GM18526 (cell line): ENCODE measurements at regions not wholly inside any gene's neighbourhood (a gene's known extent, or its start where the extent isn't known, plus 50 kb on each side); places are given as distances from the start of the nearest gene placed in this dataset.

Experiments
- POLR2A ChIP-seq: IDR thresholded peaks from 3 replicates; pipeline ENCODE4 v1.6.1; 2011; ENCODE audit not compliant: insufficient read length; ENCODE audit errors: extremely low read depth

GRCh38 chr6:26739811-26740210 is 80.3 kb upstream of the ZNF322 start:
- no peak for TF ChIP-seq POLR2A

- no peak for TF ChIP-seq POLR2A
Observed at GRCh38 chr6:26743157-26743821, 83.7 kb upstream of the ZNF322 start.

- TF ChIP-seq POLR2A, result no peak
Observed at GRCh38 chr6:26743941-26744699, 84.6 kb upstream of the ZNF322 start.

DNA sequence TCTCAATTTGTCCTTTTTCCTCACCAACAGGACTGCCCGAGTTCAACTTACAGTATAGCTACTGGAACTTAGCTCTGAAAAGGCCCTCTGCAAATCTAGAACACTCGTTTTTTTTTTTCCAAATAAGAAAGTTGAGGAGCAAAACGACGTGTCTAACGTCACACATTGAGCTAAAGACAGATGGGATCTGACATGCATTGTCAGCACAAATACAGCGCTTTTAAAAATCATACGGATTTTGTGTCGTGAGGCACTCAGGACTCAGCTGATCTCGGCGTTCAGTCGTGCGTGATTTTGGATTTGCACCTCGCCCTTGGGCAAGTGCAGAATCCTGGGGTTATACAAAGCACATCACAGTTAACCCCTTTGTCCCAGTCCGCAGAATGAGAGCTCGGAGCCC is 94.7 kb upstream of the ZNF322 start:
- no peak for TF ChIP-seq POLR2A

DNA sequence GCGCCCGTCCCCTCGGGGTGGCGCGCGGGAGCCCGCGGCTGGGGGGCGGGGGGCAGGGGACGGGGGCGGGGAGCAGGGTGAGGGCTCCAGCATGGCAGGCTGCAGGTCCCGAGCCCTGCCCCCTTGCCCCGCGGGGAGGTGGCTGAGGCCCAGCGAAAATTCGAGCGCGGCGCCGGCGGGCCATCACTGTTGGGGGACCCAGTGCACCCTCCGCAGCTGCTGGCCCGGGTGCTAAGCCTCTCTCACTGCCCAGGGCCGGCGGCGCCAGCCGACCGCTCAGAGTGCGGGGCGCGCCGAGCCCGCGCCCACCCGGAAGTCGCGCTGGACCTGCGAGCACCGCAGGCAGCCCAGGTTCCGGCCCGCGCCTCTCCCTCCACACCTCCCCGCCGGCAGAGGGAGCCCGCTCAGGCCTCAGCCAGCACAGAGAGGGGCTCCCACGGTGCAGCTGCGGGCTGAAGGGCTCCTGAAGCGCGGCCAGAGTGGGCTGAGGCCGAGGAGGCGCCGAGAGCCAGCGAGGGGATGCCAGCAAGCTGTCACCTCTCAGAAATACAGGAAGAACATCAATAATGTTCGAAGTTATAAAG is 290.8 kb upstream of the PRSS16 start:
- TF ChIP-seq POLR2A, result peak; percentile 22

GRCh38 chr6:27002447-27002846 is 245.1 kb upstream of the PRSS16 start:
- TF ChIP-seq POLR2A, result no peak

DNA sequence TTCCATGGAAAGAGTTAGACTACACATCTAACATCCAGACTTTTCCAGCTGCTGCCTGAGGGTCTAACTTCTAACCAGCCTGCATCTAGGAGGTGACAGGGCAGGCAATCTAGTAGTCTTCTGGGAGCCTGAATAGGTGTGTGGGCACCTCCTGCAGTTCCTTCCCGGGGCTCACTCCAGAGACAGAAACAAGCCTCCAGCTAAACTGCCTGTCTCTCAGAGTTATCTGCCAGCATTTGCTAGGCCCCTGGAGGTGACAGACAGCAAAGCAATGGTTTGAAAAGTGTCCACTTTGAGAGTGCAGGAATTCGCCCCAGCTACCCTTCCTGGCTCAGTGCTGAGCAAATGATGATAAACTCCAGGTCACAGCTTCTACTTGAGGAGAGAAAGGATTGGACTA is 240.5 kb upstream of the PRSS16 start:
- TF ChIP-seq POLR2A, result no peak

GRCh38 chr6:27016689-27017088 is 230.8 kb upstream of the PRSS16 start:
- TF ChIP-seq POLR2A, result no peak

GRCh38 chr6:27019651-27020552 is 227.6 kb upstream of the PRSS16 start:
- peak; percentile 63 for TF ChIP-seq POLR2A

GRCh38 chr6:27020553-27020880 is 227.0 kb upstream of the PRSS16 start:
- no peak for TF ChIP-seq POLR2A

DNA sequence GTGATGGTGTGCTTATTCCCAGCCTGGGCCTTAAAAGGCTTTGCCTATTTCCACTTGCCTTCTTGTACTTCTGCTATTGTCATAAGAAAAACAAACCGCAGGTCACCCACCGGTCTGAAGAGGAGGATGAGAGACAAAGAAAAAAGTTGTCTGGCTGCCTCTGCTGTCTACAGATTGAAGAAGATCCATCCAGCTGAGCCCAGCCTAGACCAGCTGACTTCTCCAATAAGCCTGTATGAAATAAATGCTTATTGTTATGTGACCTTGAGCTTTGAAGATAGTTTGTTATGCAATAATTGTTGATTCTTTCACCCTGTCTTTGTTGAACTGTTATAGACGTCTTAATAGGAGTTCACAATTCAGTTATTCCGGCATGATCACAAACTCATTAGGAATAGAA is 223.8 kb upstream of the PRSS16 start:
- TF ChIP-seq POLR2A, result no peak

DNA sequence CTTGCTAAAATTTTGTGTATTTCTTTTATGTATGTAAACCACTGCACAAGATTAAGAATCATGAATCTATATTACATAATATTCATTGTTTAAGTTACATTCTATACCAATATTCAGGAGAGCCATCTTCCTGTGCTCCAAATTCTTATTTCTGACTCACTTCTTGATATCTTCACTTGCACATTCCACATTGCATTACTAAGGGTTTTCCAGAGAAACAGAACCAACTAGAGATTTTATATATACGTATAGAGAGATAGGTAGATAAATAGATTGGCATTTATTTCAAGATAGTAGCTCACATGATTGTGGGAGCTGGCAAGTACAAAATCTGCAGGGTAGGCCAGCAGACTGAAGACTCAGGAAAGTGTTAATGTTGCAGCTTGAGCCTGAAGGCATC is 222.2 kb upstream of the PRSS16 start:
- TF ChIP-seq POLR2A, result no peak

DNA sequence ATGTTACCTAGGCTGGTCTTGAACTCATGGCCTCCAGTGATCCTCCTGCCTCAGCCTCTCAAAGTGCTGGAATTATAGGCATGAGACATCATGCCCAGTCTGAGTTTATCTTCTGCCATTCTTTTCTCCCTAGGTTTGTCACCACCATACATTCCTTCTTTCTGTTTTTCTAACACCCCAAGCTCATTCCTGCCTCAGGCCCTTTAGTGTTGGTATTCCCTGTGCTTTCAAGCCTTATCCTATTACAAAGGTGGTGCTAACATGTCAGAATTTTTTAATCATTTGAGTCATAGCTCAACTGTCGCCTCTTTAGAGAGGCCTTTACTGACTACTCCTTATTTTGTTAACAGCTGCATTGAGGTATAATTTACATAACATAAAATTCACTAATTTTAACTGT is 221.1 kb upstream of the PRSS16 start:
- TF ChIP-seq POLR2A, result no peak

- TF ChIP-seq POLR2A, result no peak
Observed at GRCh38 chr6:27031302-27031701, 216.2 kb upstream of the PRSS16 start.

DNA sequence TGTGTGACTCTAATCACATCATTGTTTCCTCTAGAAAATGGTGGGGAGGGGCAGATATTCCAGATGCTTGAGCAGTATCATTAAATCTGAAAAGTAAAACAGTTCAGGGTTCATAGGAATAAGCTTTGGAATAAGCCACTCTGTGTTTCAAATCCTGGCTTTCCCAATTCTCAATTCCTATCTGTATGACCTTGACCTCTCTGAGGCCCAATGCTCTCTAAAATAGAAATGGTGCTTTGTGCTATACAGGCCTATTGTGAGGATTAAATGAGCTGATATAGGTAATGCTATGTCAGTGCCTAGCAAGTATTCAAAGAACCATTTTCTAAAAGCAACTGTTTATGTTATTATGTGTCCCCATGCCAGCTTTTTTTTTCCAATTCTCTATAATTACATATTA is 209.0 kb upstream of the PRSS16 start:
- no peak for TF ChIP-seq POLR2A
